Activated CD8-positive, alpha-beta memory T cell treated with anti-CD3 and anti-CD28 coated beads for 48 hours (primary cell): ENCODE measurements at regions not wholly inside any gene's neighbourhood (a gene's known extent, or its start where the extent isn't known, plus 50 kb on each side); places are given as distances from the start of the nearest gene placed in this dataset.
"Not testable (repeated sequence)": the region's sequence is repeated elsewhere in the genome, so short reads cannot be mapped to it uniquely, and the experiment has no call there.

Experiments
- DNase-seq, 3 experiments: peaks; one replicate each; pipeline ENCODE4 v3.0.0-alpha.2; 2020; ENCODE audit warnings: low read depth in 2 of 3, low spot score in 2 of 3

DNA sequence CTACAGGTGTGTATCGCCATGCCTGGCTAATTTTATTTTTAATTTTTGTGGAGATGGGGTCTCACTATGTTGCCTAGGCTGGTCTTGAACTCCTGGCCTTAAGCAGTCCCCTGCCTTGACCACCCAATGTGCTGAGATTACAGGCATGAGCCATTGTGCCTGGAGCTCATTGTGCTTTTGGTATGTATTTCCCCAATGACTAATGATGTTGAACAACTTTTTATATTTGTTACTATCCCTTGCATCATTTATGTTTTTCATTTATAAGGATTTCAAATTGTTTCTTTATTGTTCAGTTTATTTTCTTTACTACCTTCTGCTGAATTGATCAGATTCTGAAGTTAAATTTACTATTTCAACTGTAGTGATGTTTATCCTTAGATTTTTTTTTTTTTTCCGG lies 199.7 kb downstream of the CEP135 start:
- no peak for DNase-seq

GRCh38 chr4:56147371-56147770 lies 198.6 kb downstream of the CEP135 start:
- no peak for DNase-seq

GRCh38 chr4:56146956-56147355 lies 198.2 kb downstream of the CEP135 start:
- DNase-seq, result no peak

- no peak for DNase-seq
These were observed 193.3 kb downstream of the CEP135 start for GRCh38 chr4:56142088-56142487.

GRCh38 chr4:56139241-56139827 lies 190.6 kb downstream of the CEP135 start:
- no peak for DNase-seq

DNA sequence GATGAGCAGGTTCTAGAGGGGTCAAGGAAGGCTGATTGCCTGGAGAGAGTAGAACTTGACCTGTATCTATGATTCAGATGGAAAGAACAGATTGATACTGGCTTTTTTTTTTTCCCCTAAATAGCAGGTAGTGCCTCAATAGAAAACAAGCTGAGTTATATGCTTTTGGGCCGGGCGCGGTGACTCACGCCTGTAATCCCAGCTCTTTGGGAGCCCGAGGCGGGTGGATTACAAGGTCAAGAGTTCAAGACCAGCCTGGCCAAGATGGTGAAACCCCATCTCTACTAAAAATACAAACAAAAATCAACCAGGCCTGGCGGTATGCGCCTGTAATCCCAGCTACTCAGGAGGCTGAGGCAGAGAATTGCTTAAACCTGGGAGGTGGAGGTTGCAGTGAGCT lies 186.1 kb downstream of the CEP135 start:
- DNase-seq, result not testable (repeated sequence)

DNA sequence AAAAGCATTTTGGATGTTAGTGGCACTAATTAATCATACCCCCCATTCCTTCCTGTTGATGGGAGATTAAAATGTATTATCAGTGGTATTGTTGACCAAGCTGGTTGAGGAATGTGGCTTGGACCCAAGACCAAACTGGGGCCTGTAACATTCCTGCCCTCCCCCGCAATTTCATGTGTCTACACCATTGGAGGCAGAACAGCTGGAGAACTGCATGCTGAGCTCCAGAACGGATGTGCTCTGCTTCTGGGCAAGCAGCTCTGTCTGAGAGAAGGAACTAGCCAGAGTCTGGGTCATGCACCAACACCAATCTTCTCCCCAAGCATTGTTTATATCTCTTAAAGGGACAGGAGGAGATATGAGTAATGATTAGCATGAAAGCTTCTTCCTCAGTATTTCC lies 185.5 kb downstream of the CEP135 start:
- no peak for DNase-seq

- no peak for DNase-seq
These were observed 184.1 kb downstream of the CEP135 start for GRCh38 chr4:56132835-56133234.

GRCh38 chr4:56132188-56132587 lies 183.4 kb downstream of the CEP135 start:
- not testable (repeated sequence) for DNase-seq

DNA sequence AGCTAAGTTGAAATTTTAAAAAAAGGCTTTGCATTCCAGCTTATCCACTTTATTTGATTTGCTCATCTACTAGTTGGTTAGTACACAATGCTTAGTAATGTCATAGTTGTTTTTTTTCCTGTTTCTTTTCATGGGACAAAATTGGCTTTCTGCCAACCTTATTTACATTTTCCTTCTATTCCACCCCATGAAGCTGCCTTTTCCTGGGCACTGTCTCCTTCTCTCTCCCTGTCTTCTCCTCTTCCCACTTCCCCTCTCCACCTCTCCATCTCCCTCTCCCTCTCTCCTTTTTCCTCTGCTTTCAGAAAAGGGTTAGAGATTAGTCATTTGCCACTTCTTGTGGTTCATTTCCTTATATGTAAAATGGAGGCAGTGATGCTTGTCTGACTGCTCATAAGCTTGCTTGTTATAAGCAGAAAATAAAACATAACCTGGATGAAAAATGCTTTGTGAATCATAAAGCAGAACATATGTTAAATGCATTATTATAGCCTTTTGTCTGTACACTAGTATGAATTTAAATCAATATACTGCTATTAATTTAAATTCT lies 181.9 kb downstream of the CEP135 start:
- DNase-seq, result no peak

- no peak for DNase-seq
These were observed 180.7 kb downstream of the CEP135 start for GRCh38 chr4:56129431-56129861.

GRCh38 chr4:56128213-56128612 lies 179.5 kb downstream of the CEP135 start:
- no peak for DNase-seq

GRCh38 chr4:56127716-56128115 lies 179.0 kb downstream of the CEP135 start:
- DNase-seq, result no peak

DNA sequence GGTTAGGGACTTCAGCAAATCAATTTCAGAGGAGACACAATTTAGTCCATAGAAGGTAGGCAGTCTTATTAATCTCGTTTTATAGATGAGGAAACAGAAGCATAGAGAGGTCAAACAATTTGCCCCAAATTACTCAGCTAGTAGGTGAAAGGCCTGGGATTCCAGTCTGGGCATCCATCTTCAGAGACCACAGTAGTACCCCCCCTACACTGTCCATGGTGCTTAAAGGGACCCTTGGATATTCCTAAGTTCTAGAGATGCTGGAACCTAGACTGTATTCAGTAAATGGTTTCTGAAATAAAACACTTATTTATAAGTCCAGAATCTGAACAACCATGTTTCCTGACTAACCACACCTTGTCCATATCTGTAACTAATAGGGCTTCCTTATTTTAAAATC lies 174.8 kb downstream of the CEP135 start:
- no peak for DNase-seq

DNA sequence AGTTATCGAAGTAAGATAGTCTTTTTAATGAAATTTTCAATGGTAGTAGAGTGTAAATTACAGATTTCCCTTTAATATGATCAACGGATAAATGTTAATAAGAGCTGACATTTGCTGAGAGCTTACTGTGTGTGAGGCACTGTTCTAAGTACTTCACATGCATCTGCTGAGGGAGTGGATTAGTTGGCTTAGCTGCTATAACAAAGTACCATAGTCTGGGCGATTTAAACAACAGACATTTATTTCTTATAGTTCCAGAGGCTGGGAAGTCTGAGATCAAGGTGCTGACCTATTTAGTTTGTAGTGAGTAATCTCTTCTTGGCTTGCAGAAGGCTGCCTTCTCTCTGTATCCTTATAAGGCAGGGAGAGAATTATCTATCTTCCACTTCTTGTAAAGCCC lies 174.3 kb downstream of the CEP135 start:
- no peak for DNase-seq

- no peak for DNase-seq
These were observed 170.1 kb downstream of the CEP135 start for GRCh38 chr4:56118845-56119244.

DNA sequence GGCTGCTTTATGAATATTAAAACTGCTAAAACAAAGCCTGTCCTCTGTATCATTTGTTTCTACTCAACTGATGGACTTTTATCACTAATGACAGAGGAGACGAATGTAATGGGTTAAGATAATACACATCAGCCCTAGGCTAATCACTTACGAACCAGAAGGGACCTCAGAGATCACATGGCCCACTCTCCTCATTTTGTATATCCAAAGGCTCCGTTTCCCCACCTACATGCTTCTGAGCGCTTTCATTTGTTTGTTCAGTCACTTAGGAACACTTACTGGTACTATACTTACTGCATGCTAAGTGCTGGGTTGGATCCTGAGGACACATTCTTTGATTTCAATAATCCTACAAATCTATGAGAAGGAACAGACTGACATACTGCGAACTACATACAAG lies 169.3 kb downstream of the CEP135 start:
- DNase-seq, result no peak

- DNase-seq, result no peak
These were observed 167.2 kb downstream of the CEP135 start for GRCh38 chr4:56115898-56116297.

DNA sequence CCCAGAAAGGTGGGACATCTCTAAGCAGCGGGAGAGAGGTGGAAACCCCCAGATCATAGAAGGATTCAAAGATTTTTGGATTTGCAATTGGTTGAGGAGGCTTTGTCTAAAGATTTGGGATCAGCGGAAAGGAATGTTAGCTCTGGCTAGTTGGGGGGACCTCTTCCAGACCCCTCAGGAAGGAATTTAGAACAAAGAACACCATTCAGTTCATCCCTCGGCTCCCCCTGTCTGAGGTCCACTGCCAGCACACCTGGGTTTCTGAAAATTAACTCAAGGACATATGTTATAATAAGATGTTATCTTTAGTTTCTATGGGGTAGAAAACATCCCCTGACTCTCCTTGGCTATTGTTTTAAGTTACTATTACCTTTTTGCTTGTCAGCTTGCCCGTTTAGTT lies 163.6 kb downstream of the CEP135 start:
- no peak for DNase-seq

DNA sequence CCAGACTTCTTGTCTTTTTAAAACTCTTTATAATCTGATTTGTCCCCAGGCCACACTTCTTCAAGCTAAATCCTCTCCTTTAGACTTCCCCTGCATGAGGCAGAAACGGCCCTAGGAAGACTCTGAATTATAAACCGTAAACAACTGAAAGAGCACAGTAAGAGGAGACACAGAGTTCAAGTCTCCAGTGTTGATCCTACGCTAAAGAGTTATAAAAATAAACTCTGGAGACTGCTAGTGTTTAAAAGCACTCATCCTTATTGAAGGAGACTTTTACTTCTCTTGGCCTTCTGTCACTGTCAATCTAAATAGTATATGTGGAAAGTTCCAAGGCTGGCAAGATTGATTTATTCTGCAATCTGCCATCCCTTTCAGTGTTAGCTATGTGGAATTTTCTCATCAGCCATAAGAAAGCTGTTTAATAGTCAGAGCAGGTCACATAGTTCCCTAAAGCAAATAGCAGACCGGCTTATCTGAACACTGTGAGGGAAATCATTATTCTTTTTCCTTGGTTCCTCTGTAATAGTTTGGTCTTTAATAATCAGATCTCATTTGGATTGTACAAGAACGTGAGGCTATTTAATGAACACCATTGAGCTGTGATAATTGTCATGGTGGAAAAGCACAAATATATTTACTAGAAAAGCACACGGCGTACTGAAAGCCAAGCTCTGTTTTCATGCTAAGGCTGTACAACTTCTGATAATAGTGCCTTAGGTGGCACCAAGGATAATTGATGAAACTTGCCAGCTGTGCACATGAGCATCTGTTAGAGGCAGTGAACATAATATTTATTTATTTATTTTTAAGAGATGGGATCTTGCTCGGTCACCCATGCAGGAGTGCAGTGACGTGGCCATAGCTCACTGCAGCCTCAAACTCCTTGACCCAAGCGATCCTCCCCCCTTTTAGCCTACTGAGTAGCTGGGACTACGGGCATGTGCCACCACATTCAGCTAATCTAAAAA lies 157.7 kb downstream of the CEP135 start:
- DNase-seq, result no peak

DNA sequence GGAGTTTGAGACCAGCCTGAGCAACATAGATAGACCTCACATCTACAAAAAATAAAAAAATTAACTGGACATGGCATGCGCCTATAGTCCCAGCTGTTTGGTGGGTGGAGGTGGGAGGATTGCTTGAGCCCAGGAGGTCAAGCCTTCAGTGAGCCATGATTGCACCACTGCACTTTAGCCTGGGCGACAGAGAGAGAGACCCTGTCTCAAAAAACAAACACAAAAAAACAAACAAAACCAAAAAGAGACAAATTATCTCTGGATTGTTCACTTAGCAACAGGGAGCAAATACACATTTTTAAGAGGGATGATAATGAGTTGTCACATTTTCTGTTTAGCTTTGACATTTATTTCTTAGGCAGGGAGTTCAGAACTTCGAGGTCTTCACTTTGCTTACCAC lies 155.4 kb downstream of the CEP135 start:
- no peak for DNase-seq

DNA sequence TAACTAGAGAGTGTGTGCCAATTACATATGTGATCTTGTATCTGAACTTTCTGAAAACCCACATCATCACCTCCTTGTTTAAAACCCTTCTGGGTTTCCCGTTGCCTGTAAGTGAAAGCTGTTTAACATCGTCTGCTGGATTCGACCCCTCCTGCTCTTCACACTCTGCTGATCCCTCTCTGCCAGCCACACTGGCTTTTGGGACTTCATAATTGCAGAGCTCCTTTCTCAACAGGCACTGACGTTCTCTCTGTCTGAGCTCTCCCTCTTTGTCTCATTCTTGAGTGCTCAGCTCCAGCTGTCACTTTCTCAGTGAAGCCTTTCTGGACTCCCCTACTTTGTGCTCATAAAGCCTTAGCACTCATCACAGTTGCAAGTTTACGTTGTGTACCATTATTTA lies 153.9 kb downstream of the CEP135 start:
- no peak for DNase-seq
